Psoas muscle (tissue), 7 donors: ENCODE measurements at regions not wholly inside any gene's neighbourhood (a gene's known extent, or its start where the extent isn't known, plus 50 kb on each side); places are given as distances from the start of the nearest gene placed in this dataset.

Source experiments
- ATAC-seq, 4 donors: fragments of 200-7000 bp; cut with Tn5 transposase; one replicate each; pipeline ENCODE4 v1.9.1; 2020; ENCODE audit warnings: moderate library complexity in 3 of 4, mild to moderate bottlenecking in 2 of 4
- DNase-seq, 2 donors: peaks; one replicate each; pipeline ENCODE4 v3.0.0-alpha.2; 2020
- H3K27ac ChIP-seq: fragments of 200-600 bp; one replicate; pipeline ENCODE4 v1.8.0; 2022
- H3K27me3 ChIP-seq, 3 donors: fragments of 200-600 bp in 1 of 3; one replicate each; pipeline versions ENCODE4 v1.6.1 to v1.8.0; 2013 to 2022; ENCODE audit warnings: low read length in 2 of 3, mild to moderate bottlenecking in 2 of 3, moderate library complexity in 1 of 3; ENCODE audit not compliant: insufficient read depth in 3 of 3
- H3K36me3 ChIP-seq, 2 donors: fragments of 200-600 bp in 1 of 2; one replicate each; pipeline versions ENCODE4 v1.6.1 to v1.8.0; 2013 to 2022; ENCODE audit warnings: low read depth in 1 of 2, mild to moderate bottlenecking in 1 of 2, moderate library complexity in 1 of 2; ENCODE audit not compliant: insufficient read depth in 1 of 2
- H3K4me1 ChIP-seq: fragments of 200-600 bp; one replicate; pipeline ENCODE4 v1.8.0; 2022
- H3K4me3 ChIP-seq: fragments of 200-600 bp; one replicate; pipeline ENCODE4 v1.8.0; 2022; ENCODE audit warnings: mild to moderate bottlenecking
- H3K9me3 ChIP-seq: fragments of 200-600 bp; one replicate; pipeline ENCODE4 v1.8.0; 2022
- WGBS, 3 donors: extraction: QIAGEN DNeasy Blood & Tissue Kit; methylation state at CpG; one replicate each; pipeline versions ENCODE4 v1.1.6 to v1.1.7; 2013; 5-methylcytosine and 5-hydroxymethylcytosine counted together
- intact Hi-C, 2 donors: fragments of 100-400 bp; cut with DNase I; formaldehyde crosslinking; loops; one replicate each; pipeline versions ENCODE4 v1.11.0 to v1.14.2; 2022
- TF ChIP-seq, protein P1 (sequence below): fragments of 200-600 bp; IDR thresholded peaks from one replicate; pipeline ENCODE4 v1.8.0; 2022; ENCODE audit warnings: antibody characterized with exemption
- donor health status: healthy with polysubstance abuse.
- donor health status: DM: no; HTN: no; CAD: no; lungs with moderate emphysema.
- donor health status: Bipolar disorder and iron deficiency.
- donor health status: healthy.
- donor health status: DM: yes; HTN: yes; CAD: no.
- donor health status: DM: no; HTN: no; CAD: no.
- donor health status: DM: yes; HTN: yes; CAD: no.

DNA sequence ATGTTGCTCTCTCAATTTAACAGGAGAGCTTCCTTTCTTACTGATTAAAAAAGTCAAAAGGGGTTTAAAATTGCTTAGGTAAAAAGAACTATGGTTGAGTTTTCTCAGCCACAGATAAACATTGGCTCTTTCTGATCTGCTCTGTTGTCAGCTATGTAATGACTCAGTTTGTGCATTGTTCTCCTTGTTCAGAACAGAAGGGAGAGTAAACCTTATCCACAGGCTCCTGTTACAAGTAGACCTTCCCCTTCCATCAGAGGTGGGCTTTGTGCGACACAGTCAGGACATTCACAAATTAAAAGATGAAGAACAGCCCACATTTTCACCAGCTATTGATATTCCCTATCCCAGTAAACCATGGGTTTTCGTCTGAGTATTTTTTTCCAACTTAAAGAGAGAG, 236.3 kb upstream of the SEMA6A start:
- intact Hi-C loops: no loop called here
- no peaks in the 10 kb centered on the region for H3K9me3 ChIP-seq
- WGBS, 3 donors: 67 to 80% (median 79%) methylated on average over 2 of the region's 2 CpGs

DNA sequence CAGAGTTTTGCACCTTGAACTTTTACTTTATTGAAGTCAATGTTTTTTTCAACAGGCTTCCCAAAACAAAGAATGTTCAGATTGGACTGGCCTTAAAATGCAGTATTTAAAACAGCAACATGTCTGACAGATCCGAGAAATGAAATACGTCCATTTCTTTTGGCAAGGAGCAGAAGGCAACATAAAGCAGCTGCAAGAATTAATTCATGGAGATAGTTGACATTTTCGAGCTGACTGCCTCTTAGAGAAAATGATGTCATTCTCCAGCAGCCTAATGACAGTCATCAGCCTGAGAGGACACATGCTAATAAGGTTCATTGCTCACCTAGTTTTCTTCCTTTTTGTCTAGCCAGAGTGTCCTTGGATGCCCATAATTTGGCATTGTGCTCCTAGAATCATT, 232.2 kb upstream of the SEMA6A start:
- no peaks in the 10 kb centered on the region for H3K27me3 ChIP-seq
- WGBS, 3 donors: 21 to 35% (median 25%) methylated on average over 3 of the region's 3 CpGs

More for the DNA sequence above, 236.3 kb upstream of the SEMA6A start:
- Histone ChIP-seq H3K4me1 (no peaks in the 10 kb centered on the region), H3K27me3 (no peaks in the 10 kb centered on the region), H3K4me3 (no peak overlapping the region), H3K36me3 (no peaks in the 10 kb centered on the region), H3K27ac (no peak overlapping the region)
- ATAC-seq (no peak), DNase-seq (no peak)
- TF ChIP-seq, protein P1, sequence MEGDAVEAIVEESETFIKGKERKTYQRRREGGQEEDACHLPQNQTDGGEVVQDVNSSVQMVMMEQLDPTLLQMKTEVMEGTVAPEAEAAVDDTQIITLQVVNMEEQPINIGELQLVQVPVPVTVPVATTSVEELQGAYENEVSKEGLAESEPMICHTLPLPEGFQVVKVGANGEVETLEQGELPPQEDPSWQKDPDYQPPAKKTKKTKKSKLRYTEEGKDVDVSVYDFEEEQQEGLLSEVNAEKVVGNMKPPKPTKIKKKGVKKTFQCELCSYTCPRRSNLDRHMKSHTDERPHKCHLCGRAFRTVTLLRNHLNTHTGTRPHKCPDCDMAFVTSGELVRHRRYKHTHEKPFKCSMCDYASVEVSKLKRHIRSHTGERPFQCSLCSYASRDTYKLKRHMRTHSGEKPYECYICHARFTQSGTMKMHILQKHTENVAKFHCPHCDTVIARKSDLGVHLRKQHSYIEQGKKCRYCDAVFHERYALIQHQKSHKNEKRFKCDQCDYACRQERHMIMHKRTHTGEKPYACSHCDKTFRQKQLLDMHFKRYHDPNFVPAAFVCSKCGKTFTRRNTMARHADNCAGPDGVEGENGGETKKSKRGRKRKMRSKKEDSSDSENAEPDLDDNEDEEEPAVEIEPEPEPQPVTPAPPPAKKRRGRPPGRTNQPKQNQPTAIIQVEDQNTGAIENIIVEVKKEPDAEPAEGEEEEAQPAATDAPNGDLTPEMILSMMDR: no peak

DNA sequence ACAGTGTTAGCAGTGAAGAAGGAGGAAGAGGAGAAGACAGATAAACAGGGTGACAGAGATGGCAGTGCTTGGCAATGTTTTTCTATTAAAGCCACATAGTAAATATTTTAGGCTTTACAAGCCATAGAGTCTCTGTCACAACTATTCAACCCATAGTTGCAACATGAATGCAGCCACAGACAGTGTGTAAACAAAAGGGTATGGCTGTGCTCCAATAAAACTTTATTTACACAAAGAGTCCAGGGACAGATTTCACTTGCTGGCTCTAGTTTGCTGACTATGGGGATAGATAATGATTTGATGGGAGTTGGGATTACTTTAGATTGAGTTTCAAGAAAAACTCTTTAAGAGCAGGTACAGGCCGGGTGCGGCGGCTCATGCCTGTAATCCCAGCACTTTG, 224.8 kb upstream of the SEMA6A start:
- H3K9me3 ChIP-seq: no peaks in the 10 kb centered on the region
- H3K27ac ChIP-seq: no peak overlapping the region
- intact Hi-C loops: no loop called here
- DNase-seq (no peak), ATAC-seq (no peak)
- no peaks in the 10 kb centered on the region for H3K4me1 ChIP-seq
- TF ChIP-seq, protein P1: no peak
- H3K4me3 ChIP-seq: no peak overlapping the region
- no peaks in the 10 kb centered on the region for H3K27me3 ChIP-seq
- 95 to 98% (median 98%) methylated on average over 3 of the region's 3 CpGs for WGBS, 3 donors
- no peaks in the 10 kb centered on the region for H3K36me3 ChIP-seq

More for the DNA sequence above, 232.2 kb upstream of the SEMA6A start:
- Histone ChIP-seq H3K9me3 (no peaks in the 10 kb centered on the region), H3K36me3 (no peaks in the 10 kb centered on the region), H3K4me3 (no peak overlapping the region), H3K27ac (no peak overlapping the region), H3K4me1 (no peaks in the 10 kb centered on the region)
- ATAC-seq: no peak
- intact Hi-C loops: no loop called here
- TF ChIP-seq, protein P1: no peak
- DNase-seq: no peak

DNA sequence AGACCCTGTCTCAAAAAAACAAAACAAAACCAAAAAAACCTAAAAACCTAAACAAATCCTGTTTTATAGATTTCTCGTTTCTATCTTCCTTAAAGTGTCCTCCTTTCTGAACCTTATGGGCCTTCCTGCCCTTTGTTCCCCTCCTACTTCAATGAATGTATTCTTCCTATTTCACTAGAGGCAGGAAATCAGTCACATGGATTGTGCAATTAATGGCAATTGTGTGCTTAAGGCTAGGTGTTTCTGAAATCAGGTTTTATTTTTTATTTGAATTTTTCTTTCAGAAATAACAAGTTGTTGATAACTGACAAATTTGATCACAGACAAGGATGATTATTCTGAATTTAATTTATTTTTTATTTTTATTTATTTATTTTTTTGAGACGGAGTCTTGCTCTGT, 220.6 kb upstream of the SEMA6A start:
- TF ChIP-seq, protein P1: no peak
- H3K9me3 ChIP-seq: peaks cover 2% of the 10 kb centered on the region
- intact Hi-C loops: no loop called here
- WGBS, 3 donors: 91 to 94% (median 91%) methylated on average over 2 of the region's 2 CpGs
- no peak for ATAC-seq
- H3K36me3 ChIP-seq: no peaks in the 10 kb centered on the region
- H3K27ac ChIP-seq: no peak overlapping the region
- H3K27me3 ChIP-seq: no peaks in the 10 kb centered on the region
- no peak overlapping the region for H3K4me3 ChIP-seq
- DNase-seq: no peak
- H3K4me1 ChIP-seq: no peaks in the 10 kb centered on the region

DNA sequence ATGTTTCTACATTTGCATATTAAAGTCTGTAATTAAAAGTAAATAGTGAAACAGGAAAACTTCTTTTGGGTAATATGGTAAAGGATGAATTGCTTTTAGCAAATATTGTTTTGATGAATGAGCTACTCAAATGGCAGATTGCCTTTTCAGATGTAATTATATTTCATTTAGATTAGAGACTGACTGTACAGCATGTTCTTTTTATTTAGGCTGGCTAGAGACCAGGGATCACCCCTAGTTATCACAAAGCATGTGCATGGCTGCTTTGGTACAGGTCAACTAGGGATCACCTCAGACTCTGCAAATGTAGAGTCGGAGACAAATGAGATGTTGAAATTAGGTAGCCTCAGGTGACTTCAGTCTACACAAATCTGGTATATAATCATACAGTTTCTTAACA, 214.9 kb upstream of the SEMA6A start:
- Histone ChIP-seq H3K9me3 (peaks cover 12% of the 10 kb centered on the region), H3K27me3 (no peaks in the 10 kb centered on the region), H3K36me3 (no peaks in the 10 kb centered on the region), H3K4me3 (no peak overlapping the region), H3K4me1 (no peaks in the 10 kb centered on the region), H3K27ac (no peak overlapping the region)
- DNase-seq (no peak), ATAC-seq (no peak)
- TF ChIP-seq, protein P1: no peak
- 71 to 91% (median 81%) methylated on average over 1 of the region's 1 CpG for WGBS, 3 donors
- intact Hi-C loops: no loop called here
